Vagina (tissue), 2 donors: ENCODE measurements at regions not wholly inside any gene's neighbourhood (a gene's known extent, or its start where the extent isn't known, plus 50 kb on each side); places are given as distances from the start of the nearest gene placed in this dataset.

Experiments
- DNase-seq, 2 donors: peaks; one replicate each; pipeline ENCODE4 v3.0.0-alpha.2; 2017; ENCODE audit errors: extremely low spot score in 2 of 2
- H3K27ac ChIP-seq: fragments of 200-600 bp; sonication (generic); one replicate; pipeline ENCODE4 v1.5.1; 2019
- H3K27me3 ChIP-seq: fragments of 200-600 bp; sonication (generic); one replicate; pipeline ENCODE4 v1.5.1; 2019
- H3K36me3 ChIP-seq, 2 donors: fragments of 200-600 bp; sonication (generic); one replicate each; pipeline ENCODE4 v1.5.1; 2017 to 2019
- H3K4me1 ChIP-seq: fragments of 200-600 bp; sonication (generic); one replicate; pipeline ENCODE4 v1.5.1; 2019
- H3K4me3 ChIP-seq, 2 donors: fragments of 200-600 bp; sonication (generic); 1 replicate in 1 of 2; 2 replicates in 1 of 2; pipeline ENCODE4 v1.5.1; 2016 to 2019
- H3K9me3 ChIP-seq: fragments of 200-600 bp; sonication (generic); one replicate; pipeline ENCODE4 v1.5.1; 2019
- POLR2A ChIP-seq, 2 donors: fragments of 450-650 bp; IDR thresholded peaks; one replicate each; pipeline ENCODE4 v1.6.1; 2017; ENCODE audit warnings: antibody characterized with exemption in 2 of 2, mild to moderate bottlenecking in 2 of 2, moderate library complexity in 2 of 2
- POLR2AphosphoS5 ChIP-seq, 2 donors: sonication (generic); formaldehyde crosslinking; IDR thresholded peaks; one replicate each; pipeline ENCODE4 v1.9.0; 2017; ENCODE audit warnings: antibody characterized with exemption in 2 of 2, mild to moderate bottlenecking in 2 of 2, low read depth in 1 of 2; ENCODE audit not compliant: insufficient read depth in 1 of 2
- intact Hi-C: fragments of 100-400 bp; cut with DNase I; formaldehyde crosslinking; loops from one replicate; pipeline ENCODE4 v1.15.1; 2023
- TF ChIP-seq, protein P1 (sequence below), 3 experiments: fragments of 450-650 bp in 2 of 3; fragments of 200-600 bp in 1 of 3; sonication (generic) in 1 of 3; IDR thresholded peaks; one replicate each; pipeline ENCODE4 v1.5.1; 2017 to 2019; ENCODE audit warnings: antibody characterized with exemption in 3 of 3, mild to moderate bottlenecking in 2 of 3, moderate library complexity in 2 of 3

DNA sequence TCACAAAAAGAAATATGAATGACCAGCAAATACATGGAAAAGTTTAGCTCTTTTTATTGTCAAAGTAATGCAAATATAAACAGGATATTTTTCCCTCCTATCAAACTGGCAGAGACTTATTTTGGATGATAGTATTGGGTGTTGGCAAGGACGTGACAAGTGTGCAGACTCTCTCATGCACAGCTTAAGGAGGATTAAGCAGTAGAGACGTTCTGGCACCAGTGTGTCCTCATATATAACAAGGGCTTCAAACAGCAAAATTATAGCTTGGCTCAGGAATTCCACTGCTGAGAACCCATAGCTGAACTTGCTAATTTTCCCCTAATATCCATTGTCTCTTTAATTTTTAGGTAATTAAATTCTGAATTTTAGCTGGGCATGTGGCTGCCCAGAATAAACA lies 114.4 kb downstream of the FAM124B start:
- TF ChIP-seq POLR2AphosphoS5 (IDR thresholded peaks at IDR 0.05; ENCODE audit: insufficient read depth in 1 of 2, low read depth in 1 of 2) (no peak), POLR2A (IDR thresholded peaks at IDR 0.05) (no peak)
- TF ChIP-seq, protein P1, sequence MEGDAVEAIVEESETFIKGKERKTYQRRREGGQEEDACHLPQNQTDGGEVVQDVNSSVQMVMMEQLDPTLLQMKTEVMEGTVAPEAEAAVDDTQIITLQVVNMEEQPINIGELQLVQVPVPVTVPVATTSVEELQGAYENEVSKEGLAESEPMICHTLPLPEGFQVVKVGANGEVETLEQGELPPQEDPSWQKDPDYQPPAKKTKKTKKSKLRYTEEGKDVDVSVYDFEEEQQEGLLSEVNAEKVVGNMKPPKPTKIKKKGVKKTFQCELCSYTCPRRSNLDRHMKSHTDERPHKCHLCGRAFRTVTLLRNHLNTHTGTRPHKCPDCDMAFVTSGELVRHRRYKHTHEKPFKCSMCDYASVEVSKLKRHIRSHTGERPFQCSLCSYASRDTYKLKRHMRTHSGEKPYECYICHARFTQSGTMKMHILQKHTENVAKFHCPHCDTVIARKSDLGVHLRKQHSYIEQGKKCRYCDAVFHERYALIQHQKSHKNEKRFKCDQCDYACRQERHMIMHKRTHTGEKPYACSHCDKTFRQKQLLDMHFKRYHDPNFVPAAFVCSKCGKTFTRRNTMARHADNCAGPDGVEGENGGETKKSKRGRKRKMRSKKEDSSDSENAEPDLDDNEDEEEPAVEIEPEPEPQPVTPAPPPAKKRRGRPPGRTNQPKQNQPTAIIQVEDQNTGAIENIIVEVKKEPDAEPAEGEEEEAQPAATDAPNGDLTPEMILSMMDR (IDR thresholded peaks at IDR 0.05): no peak
- intact Hi-C loops: no loop called here
- no peaks in the 10 kb centered on the region for H3K36me3 ChIP-seq
- DNase-seq: no peak
- H3K9me3 ChIP-seq: no peaks in the 10 kb centered on the region
- no peak overlapping the region for H3K27ac ChIP-seq
- no peaks in the 10 kb centered on the region for H3K4me1 ChIP-seq
- no peak overlapping the region for H3K4me3 ChIP-seq
- H3K27me3 ChIP-seq: no peaks in the 10 kb centered on the region

GRCh38 chr2:224286923-224287322 lies 115.0 kb downstream of the FAM124B start:
- no peak for TF ChIP-seq POLR2AphosphoS5 (IDR thresholded peaks at IDR 0.05; ENCODE audit: insufficient read depth in 1 of 2, low read depth in 1 of 2)
- TF ChIP-seq, protein P1 (IDR thresholded peaks at IDR 0.05): no peak
- no peak for TF ChIP-seq POLR2A (IDR thresholded peaks at IDR 0.05)
- intact Hi-C loops: no loop called here
- H3K36me3 ChIP-seq: no peaks in the 10 kb centered on the region

DNA sequence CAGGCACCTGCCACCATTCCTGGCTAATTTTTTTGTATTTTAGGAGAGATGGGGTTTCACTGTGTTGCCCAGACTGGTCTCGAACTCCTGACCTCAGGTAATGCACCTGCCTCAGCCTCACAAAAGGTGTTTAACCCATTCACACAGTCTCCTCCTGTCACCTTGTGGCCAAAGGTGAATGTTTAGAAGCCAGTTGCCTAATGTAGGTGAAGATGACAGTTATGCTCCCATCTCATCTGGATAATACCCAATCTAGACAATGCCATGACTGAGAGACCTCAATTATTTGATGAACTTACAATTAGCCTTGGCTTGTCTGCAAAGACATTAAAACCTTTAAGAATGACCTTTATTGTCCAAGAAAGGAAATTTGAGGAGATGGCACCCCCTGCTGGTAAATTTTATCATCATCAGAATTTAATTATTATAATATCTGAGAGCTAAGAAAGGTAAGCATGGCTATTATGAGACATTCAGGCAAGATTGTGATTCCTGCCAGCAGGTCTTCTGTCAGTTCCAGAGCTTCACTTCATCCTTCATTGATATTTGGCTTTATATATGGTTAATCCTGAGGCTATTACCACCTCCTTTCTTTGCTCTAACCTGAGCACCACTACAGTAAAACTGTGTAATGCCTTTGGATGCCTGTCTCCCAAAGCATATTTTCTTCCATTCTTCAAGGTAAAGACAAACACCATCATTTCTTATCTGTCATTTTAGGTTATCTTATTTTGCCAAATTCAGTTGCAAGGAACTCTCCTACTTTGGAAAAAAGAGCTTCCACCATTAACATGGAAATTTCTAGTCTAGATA lies 117.6 kb downstream of the FAM124B start:
- TF ChIP-seq, protein P1 (IDR thresholded peaks at IDR 0.05): peak; percentile 58 to 84 (median 66)
- TF ChIP-seq POLR2AphosphoS5 (IDR thresholded peaks at IDR 0.05; ENCODE audit: insufficient read depth in 1 of 2, low read depth in 1 of 2): no peak
- Histone ChIP-seq H3K27me3 (no peaks in the 10 kb centered on the region), H3K36me3 (no peaks in the 10 kb centered on the region), H3K4me3 (no peak overlapping the region), H3K27ac (no peak overlapping the region), H3K9me3 (no peaks in the 10 kb centered on the region), H3K4me1 (no peaks in the 10 kb centered on the region)
- no peak for DNase-seq
- intact Hi-C loops: loop anchor here (2.0 to 5.0 kb wide), 2 partner anchors 292 to 317 kb away; no protein-coding TSS in a partner anchor

More at GRCh38 chr2:224286923-224287322, 115.0 kb downstream of the FAM124B start:
- H3K4me3 ChIP-seq: no peak overlapping the region
- H3K4me1 ChIP-seq: no peaks in the 10 kb centered on the region
- H3K27me3 ChIP-seq: no peaks in the 10 kb centered on the region
- no peak for DNase-seq
- H3K9me3 ChIP-seq: no peaks in the 10 kb centered on the region
- H3K27ac ChIP-seq: no peak overlapping the region

GRCh38 chr2:224283466-224283965 lies 118.4 kb downstream of the FAM124B start:
- DNase-seq: no peak
- TF ChIP-seq POLR2AphosphoS5 (IDR thresholded peaks at IDR 0.05; ENCODE audit: insufficient read depth in 1 of 2, low read depth in 1 of 2) (no peak), POLR2A (IDR thresholded peaks at IDR 0.05) (no peak)
- TF ChIP-seq, protein P1 (IDR thresholded peaks at IDR 0.05): no peak
- Histone ChIP-seq H3K27ac (no peak overlapping the region), H3K9me3 (no peaks in the 10 kb centered on the region), H3K4me3 (no peak overlapping the region), H3K36me3 (no peaks in the 10 kb centered on the region), H3K27me3 (no peaks in the 10 kb centered on the region), H3K4me1 (no peaks in the 10 kb centered on the region)
- intact Hi-C loops: loop anchor here (5.0 kb wide), 1 partner anchor 316 kb away; no protein-coding TSS in a partner anchor

DNA sequence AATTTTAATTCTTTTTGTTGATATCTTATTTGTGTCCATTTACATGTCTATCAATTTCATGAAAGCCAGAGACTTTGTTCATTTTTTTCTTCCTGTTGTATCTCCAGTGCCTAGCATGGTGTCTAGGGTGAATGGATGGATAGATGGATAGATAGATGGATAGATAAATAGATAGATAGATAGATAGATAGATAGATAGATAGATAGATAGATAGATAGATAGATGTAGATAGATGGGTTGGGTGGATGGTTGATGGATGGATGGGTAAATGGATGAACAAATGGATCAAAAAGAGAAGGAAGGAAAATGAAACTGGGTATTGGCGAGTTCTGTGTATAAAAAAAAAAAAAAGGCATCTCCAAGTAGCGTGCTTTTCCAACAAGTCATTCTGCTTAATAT lies 120.5 kb downstream of the FAM124B start:
- H3K36me3 ChIP-seq: no peaks in the 10 kb centered on the region
- no peaks in the 10 kb centered on the region for H3K27me3 ChIP-seq
- H3K4me1 ChIP-seq: no peaks in the 10 kb centered on the region
- H3K9me3 ChIP-seq: no peaks in the 10 kb centered on the region
- DNase-seq: no peak
- intact Hi-C loops: loop anchor here (5.0 kb wide), 1 partner anchor 314 kb away; no protein-coding TSS in a partner anchor
- H3K4me3 ChIP-seq: no peak overlapping the region
- TF ChIP-seq POLR2A (IDR thresholded peaks at IDR 0.05) (no peak), POLR2AphosphoS5 (IDR thresholded peaks at IDR 0.05; ENCODE audit: insufficient read depth in 1 of 2, low read depth in 1 of 2) (no peak)
- TF ChIP-seq, protein P1 (IDR thresholded peaks at IDR 0.05): no peak
- H3K27ac ChIP-seq: no peak overlapping the region
